GM12801 (cell line): ENCODE measurements at regions not wholly inside any gene's neighbourhood (a gene's known extent, or its start where the extent isn't known, plus 50 kb on each side); places are given as distances from the start of the nearest gene placed in this dataset.

Source experiments
- CTCF ChIP-seq: IDR thresholded peaks from one replicate; pipeline ENCODE4 v1.5.1; 2011; ENCODE audit warnings: control low read depth; ENCODE audit not compliant: insufficient read length; ENCODE audit errors: extremely low read depth

- TF ChIP-seq CTCF = no peak
Measured at GRCh38 chr14:86641310-86641709, 1111.4 kb downstream of the FLRT2 start.

GRCh38 chr14:86640288-86640687, 1110.3 kb downstream of the FLRT2 start:
- TF ChIP-seq CTCF = no peak

- no peak for TF ChIP-seq CTCF
Measured at GRCh38 chr14:86639666-86640065, 1109.7 kb downstream of the FLRT2 start.

- no peak for TF ChIP-seq CTCF
Measured at GRCh38 chr14:86639146-86639545, 1109.2 kb downstream of the FLRT2 start.

- TF ChIP-seq CTCF = no peak
Measured at GRCh38 chr14:86627080-86627479, 1097.1 kb downstream of the FLRT2 start.

GRCh38 chr14:86626530-86626929, 1096.6 kb downstream of the FLRT2 start:
- TF ChIP-seq CTCF = no peak

GRCh38 chr14:86625637-86626036, 1095.7 kb downstream of the FLRT2 start:
- TF ChIP-seq CTCF = no peak

GRCh38 chr14:86619726-86620125, 1089.8 kb downstream of the FLRT2 start:
- no peak for TF ChIP-seq CTCF
